NCI-H187 (cell line): ENCODE measurements at regions not wholly inside any gene's neighbourhood (a gene's known extent, or its start where the extent isn't known, plus 50 kb on each side); places are given as distances from the start of the nearest gene placed in this dataset.
A peak's percentile ranks its signal among the peaks of the same experiment; 100 is the strongest.

Experiments
- DNase-seq, 2 experiments: peaks; one replicate each; lab custom pipeline; 2025; lab: John Stamatoyannopoulos, UW

GRCh38 chr14:101135796-101136742 lies 232.5 kb upstream of the RTL1 start:
- DNase-seq = no peak

- no peak for DNase-seq
Measured at GRCh38 chr14:101137234-101137633, 233.7 kb upstream of the RTL1 start.

GRCh38 chr14:101147848-101148247 lies 244.3 kb upstream of the RTL1 start:
- DNase-seq = no peak

GRCh38 chr14:101150039-101150610 lies 246.6 kb upstream of the RTL1 start:
- no peak for DNase-seq

GRCh38 chr14:101151226-101151926 lies 247.9 kb upstream of the RTL1 start:
- no peak for DNase-seq

- no peak for DNase-seq
Measured at GRCh38 chr14:101151927-101152305, 248.4 kb upstream of the RTL1 start.

- no peak for DNase-seq
Measured at GRCh38 chr14:101152855-101153254, 249.3 kb upstream of the RTL1 start.

- no peak for DNase-seq
Measured at GRCh38 chr14:101153691-101154090, 250.2 kb upstream of the RTL1 start.

- DNase-seq = no peak
Measured at GRCh38 chr14:101155575-101155974, 252.1 kb upstream of the RTL1 start.

GRCh38 chr14:101167428-101167827 lies 263.9 kb upstream of the RTL1 start:
- DNase-seq = no peak

GRCh38 chr14:101169267-101169666 lies 265.7 kb upstream of the RTL1 start:
- DNase-seq = no peak

- no peak for DNase-seq
Measured at GRCh38 chr14:101171650-101172049, 268.1 kb upstream of the RTL1 start.

- DNase-seq = no peak
Measured at GRCh38 chr14:101173698-101174521, 270.4 kb upstream of the RTL1 start.

GRCh38 chr14:101174522-101174838 lies 271.0 kb upstream of the RTL1 start:
- peak; percentile 74 to 91 for DNase-seq

- DNase-seq = peak; percentile 39 to 42
Measured at GRCh38 chr14:101174980-101175606, 271.6 kb upstream of the RTL1 start.

GRCh38 chr14:101175731-101176534 lies 272.4 kb upstream of the RTL1 start:
- DNase-seq = no peak

- no peak for DNase-seq
Measured at GRCh38 chr14:101176535-101177205, 273.1 kb upstream of the RTL1 start.

- DNase-seq = no peak
Measured at GRCh38 chr14:101177301-101177971, 273.9 kb upstream of the RTL1 start.

- no peak for DNase-seq
Measured at GRCh38 chr14:101178184-101179072, 274.9 kb upstream of the RTL1 start.
